Stimulated activated CD8-positive, alpha-beta memory T cell treated with anti-CD3 and anti-CD28 coated beads, Interleukin-4, amount 100 ng/mL, for 4 hours (primary cell): ENCODE measurements at regions not wholly inside any gene's neighbourhood (a gene's known extent, or its start where the extent isn't known, plus 50 kb on each side); places are given as distances from the start of the nearest gene placed in this dataset.

ENCODE experiments used
- DNase-seq, 2 donors: peaks; one replicate each; pipeline ENCODE4 v3.0.0-alpha.2; 2020; ENCODE audit warnings: low read depth in 2 of 2, low spot score in 1 of 2

GRCh38 chr1:186557147-186557777, 96.3 kb upstream of the PDC start:
- DNase-seq, result no peak

- DNase-seq, result no peak
These were observed 89.9 kb upstream of the PDC start for GRCh38 chr1:186550832-186551231.

- DNase-seq, result no peak
These were observed 80.1 kb upstream of the PDC start for GRCh38 chr1:186541003-186541402.

- no peak for DNase-seq
These were observed 79.6 kb upstream of the PDC start for GRCh38 chr1:186540521-186540920.

- DNase-seq, result no peak
These were observed 75.5 kb upstream of the PDC start for GRCh38 chr1:186536273-186536890.

GRCh38 chr1:186535388-186536133, 74.6 kb upstream of the PDC start:
- no peak for DNase-seq

- DNase-seq, result no peak
These were observed 73.5 kb upstream of the PDC start for GRCh38 chr1:186534401-186534800.

- no peak for DNase-seq
These were observed 71.6 kb upstream of the PDC start for GRCh38 chr1:186532466-186532865.

- DNase-seq, result no peak
These were observed 70.7 kb upstream of the PDC start for GRCh38 chr1:186531561-186532165.

GRCh38 chr1:186530109-186530508, 69.2 kb upstream of the PDC start:
- DNase-seq, result no peak

GRCh38 chr1:186519982-186520381, 59.1 kb upstream of the PDC start:
- DNase-seq, result no peak

GRCh38 chr1:186518822-186519381, 58.0 kb upstream of the PDC start:
- no peak for DNase-seq

- no peak for DNase-seq
These were observed 57.5 kb upstream of the PDC start for GRCh38 chr1:186518395-186518794.

GRCh38 chr1:186514367-186514766, 53.5 kb upstream of the PDC start:
- DNase-seq, result no peak

- no peak for DNase-seq
These were observed 52.6 kb upstream of the PDC start for GRCh38 chr1:186513526-186513925.

- no peak for DNase-seq
These were observed 52.0 kb upstream of the PDC start for GRCh38 chr1:186512698-186513457.

GRCh38 chr1:186511761-186512637, 51.1 kb upstream of the PDC start:
- no peak for DNase-seq
